Psoas muscle (tissue), 7 donors: ENCODE measurements at regions not wholly inside any gene's neighbourhood (a gene's known extent, or its start where the extent isn't known, plus 50 kb on each side); places are given as distances from the start of the nearest gene placed in this dataset.

Source experiments
- ATAC-seq, 4 donors: fragments of 200-7000 bp; cut with Tn5 transposase; one replicate each; pipeline ENCODE4 v1.9.1; 2020; ENCODE audit warnings: moderate library complexity in 3 of 4, mild to moderate bottlenecking in 2 of 4
- DNase-seq, 2 donors: peaks; one replicate each; pipeline ENCODE4 v3.0.0-alpha.2; 2020
- H3K27ac ChIP-seq: fragments of 200-600 bp; one replicate; pipeline ENCODE4 v1.8.0; 2022
- H3K27me3 ChIP-seq, 3 donors: fragments of 200-600 bp in 1 of 3; one replicate each; pipeline versions ENCODE4 v1.6.1 to v1.8.0; 2013 to 2022; ENCODE audit warnings: low read length in 2 of 3, mild to moderate bottlenecking in 2 of 3, moderate library complexity in 1 of 3; ENCODE audit not compliant: insufficient read depth in 3 of 3
- H3K36me3 ChIP-seq, 2 donors: fragments of 200-600 bp in 1 of 2; one replicate each; pipeline versions ENCODE4 v1.6.1 to v1.8.0; 2013 to 2022; ENCODE audit warnings: low read depth in 1 of 2, mild to moderate bottlenecking in 1 of 2, moderate library complexity in 1 of 2; ENCODE audit not compliant: insufficient read depth in 1 of 2
- H3K4me1 ChIP-seq: fragments of 200-600 bp; one replicate; pipeline ENCODE4 v1.8.0; 2022
- H3K4me3 ChIP-seq: fragments of 200-600 bp; one replicate; pipeline ENCODE4 v1.8.0; 2022; ENCODE audit warnings: mild to moderate bottlenecking
- H3K9me3 ChIP-seq: fragments of 200-600 bp; one replicate; pipeline ENCODE4 v1.8.0; 2022
- CTCF ChIP-seq: fragments of 200-600 bp; IDR thresholded peaks from one replicate; pipeline ENCODE4 v1.8.0; 2022; ENCODE audit warnings: antibody characterized with exemption
- WGBS, 3 donors: extraction: QIAGEN DNeasy Blood & Tissue Kit; methylation state at CpG; one replicate each; pipeline versions ENCODE4 v1.1.6 to v1.1.7; 2013; 5-methylcytosine and 5-hydroxymethylcytosine counted together
- intact Hi-C, 2 donors: fragments of 100-400 bp; cut with DNase I; formaldehyde crosslinking; loops; one replicate each; pipeline versions ENCODE4 v1.11.0 to v1.14.2; 2022
- donor health status: healthy with polysubstance abuse.
- donor health status: DM: no; HTN: no; CAD: no; lungs with moderate emphysema.
- donor health status: Bipolar disorder and iron deficiency.
- donor health status: healthy.
- donor health status: DM: yes; HTN: yes; CAD: no.
- donor health status: DM: no; HTN: no; CAD: no.
- donor health status: DM: yes; HTN: yes; CAD: no.

- Histone ChIP-seq H3K9me3 (no peaks in the 10 kb centered on the region), H3K27ac (no peak overlapping the region), H3K4me1 (no peaks in the 10 kb centered on the region), H3K36me3 (no peaks in the 10 kb centered on the region), H3K4me3 (no peak overlapping the region), H3K27me3 (no peaks in the 10 kb centered on the region)
- intact Hi-C loops: no loop called here
- DNase-seq (no peak), ATAC-seq (no peak)
- no peak for TF ChIP-seq CTCF
- 74 to 80% (median 79%) methylated on average over 5 of the region's 5 CpGs for WGBS, 3 donors
Observed at GRCh38 chr7:91659096-91659495, 221.4 kb downstream of the MTERF1 start.

- no peak overlapping the region for H3K4me3 ChIP-seq
- intact Hi-C loops: no loop called here
- no peak for TF ChIP-seq CTCF
- no peaks in the 10 kb centered on the region for H3K27me3 ChIP-seq
- no peak overlapping the region for H3K27ac ChIP-seq
- no peaks in the 10 kb centered on the region for H3K9me3 ChIP-seq
- DNase-seq: no peak
- no peak for ATAC-seq
- no peaks in the 10 kb centered on the region for H3K36me3 ChIP-seq
- H3K4me1 ChIP-seq: no peaks in the 10 kb centered on the region
Observed at GRCh38 chr7:91660734-91661356, 219.7 kb downstream of the MTERF1 start.

GRCh38 chr7:91661727-91662126 is 218.8 kb downstream of the MTERF1 start:
- intact Hi-C loops: no loop called here
- TF ChIP-seq CTCF: no peak
- no peaks in the 10 kb centered on the region for H3K4me1 ChIP-seq
- H3K27me3 ChIP-seq: no peaks in the 10 kb centered on the region
- 91 to 95% (median 92%) methylated on average over 4 of the region's 4 CpGs for WGBS, 3 donors
- no peak overlapping the region for H3K4me3 ChIP-seq
- ATAC-seq (no peak), DNase-seq (no peak)
- no peak overlapping the region for H3K27ac ChIP-seq
- no peaks in the 10 kb centered on the region for H3K36me3 ChIP-seq
- H3K9me3 ChIP-seq: no peaks in the 10 kb centered on the region

GRCh38 chr7:91668217-91668616 is 212.3 kb downstream of the MTERF1 start:
- DNase-seq (no peak), ATAC-seq (no peak)
- intact Hi-C loops: no loop called here
- no peak for TF ChIP-seq CTCF
- Histone ChIP-seq H3K4me3 (no peak overlapping the region), H3K27me3 (no peaks in the 10 kb centered on the region), H3K36me3 (no peaks in the 10 kb centered on the region), H3K4me1 (no peaks in the 10 kb centered on the region), H3K9me3 (no peaks in the 10 kb centered on the region), H3K27ac (no peak overlapping the region)

- intact Hi-C loops: no loop called here
- 82 to 100% (median 96%) methylated on average over 3 of the region's 3 CpGs for WGBS, 3 donors
- TF ChIP-seq CTCF: no peak
- Histone ChIP-seq H3K4me3 (no peak overlapping the region), H3K27ac (no peak overlapping the region), H3K9me3 (no peaks in the 10 kb centered on the region), H3K36me3 (no peaks in the 10 kb centered on the region), H3K4me1 (no peaks in the 10 kb centered on the region), H3K27me3 (no peaks in the 10 kb centered on the region)
- no peak for ATAC-seq
- no peak for DNase-seq
Observed at GRCh38 chr7:91671245-91671644, 209.3 kb downstream of the MTERF1 start.
